OCI-LY7 (cell line): ENCODE measurements at regions not wholly inside any gene's neighbourhood (a gene's known extent, or its start where the extent isn't known, plus 50 kb on each side); places are given as distances from the start of the nearest gene placed in this dataset.

Experiments used
- EZH2phosphoT487 ChIP-seq: fragments of 200-600 bp; sonication (generic); IDR thresholded peaks from 2 replicates; pipeline ENCODE4 v1.6.1; 2018; ENCODE audit warnings: low read depth, borderline replicate concordance, mild to moderate bottlenecking, mixed run types, antibody characterized with exemption, low read length, moderate library complexity, mixed read lengths
- TF ChIP-seq, protein P1 (sequence below): fragments of 200-600 bp; sonication (generic); conservative IDR thresholded peaks from 2 replicates; pipeline ENCODE4 v1.5.1; 2014; ENCODE audit warnings: mild to moderate bottlenecking, antibody characterized with exemption, low read length, moderate library complexity, mixed read lengths

DNA sequence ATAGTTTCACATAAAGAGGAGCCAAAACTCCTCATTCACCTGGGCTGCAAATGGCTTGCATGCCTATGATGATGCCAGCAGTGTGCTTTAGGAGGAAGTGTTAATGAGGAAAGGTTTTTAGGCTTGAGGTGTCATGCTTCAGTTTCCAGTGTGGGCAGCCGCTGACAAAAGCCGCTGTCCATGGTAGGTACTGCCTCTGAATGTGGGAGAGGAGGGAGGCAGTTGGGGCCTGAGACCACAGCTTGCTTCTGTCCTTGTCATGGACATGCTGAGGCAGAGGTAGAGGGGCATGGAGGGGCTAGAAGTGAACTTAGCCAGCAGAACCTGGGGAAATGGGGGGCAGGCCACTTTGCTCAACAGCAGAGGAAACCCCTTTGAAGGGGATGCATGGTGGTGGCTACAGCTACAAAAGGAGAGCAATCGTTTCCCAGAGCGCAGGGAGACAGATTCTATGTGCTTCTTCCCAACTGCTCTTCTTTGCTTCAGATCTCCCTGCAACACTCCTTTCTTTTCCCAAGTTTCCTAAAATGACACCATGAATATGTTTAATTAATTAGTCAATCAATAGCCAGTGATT, 372.1 kb upstream of the CNR1 start:
- TF ChIP-seq, protein P1, sequence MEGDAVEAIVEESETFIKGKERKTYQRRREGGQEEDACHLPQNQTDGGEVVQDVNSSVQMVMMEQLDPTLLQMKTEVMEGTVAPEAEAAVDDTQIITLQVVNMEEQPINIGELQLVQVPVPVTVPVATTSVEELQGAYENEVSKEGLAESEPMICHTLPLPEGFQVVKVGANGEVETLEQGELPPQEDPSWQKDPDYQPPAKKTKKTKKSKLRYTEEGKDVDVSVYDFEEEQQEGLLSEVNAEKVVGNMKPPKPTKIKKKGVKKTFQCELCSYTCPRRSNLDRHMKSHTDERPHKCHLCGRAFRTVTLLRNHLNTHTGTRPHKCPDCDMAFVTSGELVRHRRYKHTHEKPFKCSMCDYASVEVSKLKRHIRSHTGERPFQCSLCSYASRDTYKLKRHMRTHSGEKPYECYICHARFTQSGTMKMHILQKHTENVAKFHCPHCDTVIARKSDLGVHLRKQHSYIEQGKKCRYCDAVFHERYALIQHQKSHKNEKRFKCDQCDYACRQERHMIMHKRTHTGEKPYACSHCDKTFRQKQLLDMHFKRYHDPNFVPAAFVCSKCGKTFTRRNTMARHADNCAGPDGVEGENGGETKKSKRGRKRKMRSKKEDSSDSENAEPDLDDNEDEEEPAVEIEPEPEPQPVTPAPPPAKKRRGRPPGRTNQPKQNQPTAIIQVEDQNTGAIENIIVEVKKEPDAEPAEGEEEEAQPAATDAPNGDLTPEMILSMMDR = no peak
- no peak for TF ChIP-seq EZH2phosphoT487
